ENCODE measurements at regions not wholly inside any gene's neighbourhood (a gene's known extent, or its start where the extent isn't known, plus 50 kb on each side); places are given as distances from the start of the nearest gene placed in this dataset.

DNA sequence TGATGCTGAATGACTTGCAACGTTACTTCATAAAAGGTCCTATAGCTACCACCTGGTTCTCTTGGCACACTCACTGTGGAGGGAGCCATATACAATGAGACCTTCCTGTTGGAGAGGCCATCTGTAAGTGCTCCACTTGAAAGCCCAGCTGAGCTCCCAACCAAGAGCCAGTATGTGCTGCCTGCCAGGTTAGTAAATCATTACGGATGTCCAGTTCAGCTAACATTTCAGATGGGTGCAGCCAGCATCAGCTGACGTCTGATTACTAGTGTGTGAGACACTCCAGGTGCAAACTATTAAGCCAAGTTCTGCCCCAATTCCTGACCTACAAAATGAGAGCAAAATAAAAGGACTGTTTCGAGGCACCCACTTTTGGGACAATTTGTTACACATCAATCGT is 274.4 kb upstream of the ROBO2 start:
- no peak overlapping the region for H3K27ac ChIP-seq

DNA sequence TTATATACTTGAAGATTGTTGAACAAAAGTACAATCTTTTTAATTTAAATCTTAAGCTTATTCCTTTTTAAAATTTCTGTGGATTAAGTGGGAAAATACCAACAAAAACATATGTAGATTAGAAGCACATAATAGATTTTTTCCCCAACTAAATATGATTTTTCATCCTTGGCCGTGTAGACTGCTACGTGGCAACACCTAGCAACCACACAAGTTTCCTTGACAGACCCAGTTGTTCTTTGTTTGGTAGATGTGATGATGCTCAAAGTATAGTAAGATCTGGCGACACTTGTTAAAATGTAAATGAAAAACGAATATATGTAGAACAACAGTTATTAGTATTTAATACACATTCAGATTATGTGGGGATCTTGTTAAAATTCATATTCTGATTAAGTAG is 271.0 kb upstream of the ROBO2 start:
- Histone ChIP-seq H3K4me3 (no peak overlapping the region), H3K36me3 (ENCODE audit: low read depth, missing control alignments) (no peaks in the 10 kb centered on the region), H3K4me1 (no peaks in the 10 kb centered on the region), H3K9me3 (no peaks in the 10 kb centered on the region), H3K27me3 (no peaks in the 10 kb centered on the region), H3K27ac (no peak overlapping the region)
- intact Hi-C loops (cut with DNase I; ENCODE audit: low total_unique reads): no loop called here
- TF ChIP-seq POLR2A (IDR thresholded peaks at IDR 0.05): no peak
- TF ChIP-seq, protein P1, sequence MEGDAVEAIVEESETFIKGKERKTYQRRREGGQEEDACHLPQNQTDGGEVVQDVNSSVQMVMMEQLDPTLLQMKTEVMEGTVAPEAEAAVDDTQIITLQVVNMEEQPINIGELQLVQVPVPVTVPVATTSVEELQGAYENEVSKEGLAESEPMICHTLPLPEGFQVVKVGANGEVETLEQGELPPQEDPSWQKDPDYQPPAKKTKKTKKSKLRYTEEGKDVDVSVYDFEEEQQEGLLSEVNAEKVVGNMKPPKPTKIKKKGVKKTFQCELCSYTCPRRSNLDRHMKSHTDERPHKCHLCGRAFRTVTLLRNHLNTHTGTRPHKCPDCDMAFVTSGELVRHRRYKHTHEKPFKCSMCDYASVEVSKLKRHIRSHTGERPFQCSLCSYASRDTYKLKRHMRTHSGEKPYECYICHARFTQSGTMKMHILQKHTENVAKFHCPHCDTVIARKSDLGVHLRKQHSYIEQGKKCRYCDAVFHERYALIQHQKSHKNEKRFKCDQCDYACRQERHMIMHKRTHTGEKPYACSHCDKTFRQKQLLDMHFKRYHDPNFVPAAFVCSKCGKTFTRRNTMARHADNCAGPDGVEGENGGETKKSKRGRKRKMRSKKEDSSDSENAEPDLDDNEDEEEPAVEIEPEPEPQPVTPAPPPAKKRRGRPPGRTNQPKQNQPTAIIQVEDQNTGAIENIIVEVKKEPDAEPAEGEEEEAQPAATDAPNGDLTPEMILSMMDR (IDR thresholded peaks at IDR 0.05): no peak
- no peak for DNase-seq
- whole genome bisulfite sequencing, 2 donors: 91 to 93% methylated on average over 4 of the region's 4 CpGs

More for the DNA sequence above, 274.4 kb upstream of the ROBO2 start:
- WGBS, 2 donors: 68 to 78% methylated on average over 5 of the region's 5 CpGs
- TF ChIP-seq POLR2A (IDR thresholded peaks at IDR 0.05): no peak
- TF ChIP-seq, protein P1 (IDR thresholded peaks at IDR 0.05): no peak
- Histone ChIP-seq H3K4me1 (no peaks in the 10 kb centered on the region), H3K4me3 (no peak overlapping the region), H3K36me3 (ENCODE audit: low read depth, missing control alignments) (no peaks in the 10 kb centered on the region), H3K9me3 (no peaks in the 10 kb centered on the region), H3K27me3 (no peaks in the 10 kb centered on the region)
- intact Hi-C loops (cut with DNase I; ENCODE audit: low total_unique reads): no loop called here
- no peak for DNase-seq

DNA sequence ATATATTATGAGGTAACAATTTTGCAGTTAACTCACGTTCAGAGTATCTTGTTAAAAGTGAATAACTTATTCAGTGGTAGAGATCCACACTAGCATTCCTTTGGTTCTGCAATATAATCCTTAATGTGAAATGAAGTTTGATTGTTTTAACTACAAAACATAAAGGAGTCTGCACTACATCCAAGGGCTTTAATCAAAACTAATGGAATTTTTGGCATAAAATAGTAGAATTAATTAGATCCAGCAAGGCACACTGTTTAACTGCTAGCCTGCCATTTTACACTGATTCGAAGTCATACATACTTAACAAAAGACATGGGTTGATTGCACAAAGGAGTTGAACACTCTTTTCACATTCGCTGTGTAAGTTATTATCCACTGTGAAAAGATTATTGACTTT is 263.0 kb upstream of the ROBO2 start:
- Histone ChIP-seq H3K9me3 (no peaks in the 10 kb centered on the region), H3K36me3 (ENCODE audit: low read depth, missing control alignments) (no peaks in the 10 kb centered on the region), H3K4me3 (no peak overlapping the region), H3K27me3 (no peaks in the 10 kb centered on the region), H3K4me1 (no peaks in the 10 kb centered on the region), H3K27ac (no peak overlapping the region)
- no peak for DNase-seq
- intact Hi-C loops (cut with DNase I; ENCODE audit: low total_unique reads): no loop called here
- TF ChIP-seq, protein P1 (IDR thresholded peaks at IDR 0.05): no peak
- TF ChIP-seq POLR2A (IDR thresholded peaks at IDR 0.05): no peak
- 50 to 60% methylated on average over 3 of the region's 3 CpGs for WGBS, 2 donors

DNA sequence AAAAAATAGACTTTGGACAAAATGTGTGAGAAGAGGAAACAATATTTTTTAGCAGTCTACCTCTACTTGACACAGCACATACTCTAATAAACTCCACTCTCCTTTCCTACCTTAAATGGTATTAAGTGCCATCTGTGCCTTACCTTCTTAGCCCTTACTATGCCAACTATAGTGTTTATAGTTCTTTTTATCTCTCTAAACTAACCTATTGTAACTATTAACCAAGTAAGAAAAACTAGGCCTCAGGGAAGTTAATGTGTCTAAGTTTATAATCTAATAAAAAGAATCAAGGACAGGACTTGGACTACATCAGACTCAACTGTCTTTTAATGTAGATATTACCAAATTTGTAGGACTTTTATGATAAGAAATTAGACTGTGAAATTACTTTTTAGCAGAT is 251.7 kb upstream of the ROBO2 start:
- no peak for DNase-seq
- no peaks in the 10 kb centered on the region for H3K4me1 ChIP-seq
- no peaks in the 10 kb centered on the region for H3K9me3 ChIP-seq
- H3K27me3 ChIP-seq: no peaks in the 10 kb centered on the region
- H3K36me3 ChIP-seq (ENCODE audit: low read depth, missing control alignments): no peaks in the 10 kb centered on the region
- H3K4me3 ChIP-seq: no peak overlapping the region
- intact Hi-C loops (cut with DNase I; ENCODE audit: low total_unique reads): no loop called here
- TF ChIP-seq, protein P1 (IDR thresholded peaks at IDR 0.05): no peak
- TF ChIP-seq POLR2A (IDR thresholded peaks at IDR 0.05): no peak
- H3K27ac ChIP-seq: no peak overlapping the region

DNA sequence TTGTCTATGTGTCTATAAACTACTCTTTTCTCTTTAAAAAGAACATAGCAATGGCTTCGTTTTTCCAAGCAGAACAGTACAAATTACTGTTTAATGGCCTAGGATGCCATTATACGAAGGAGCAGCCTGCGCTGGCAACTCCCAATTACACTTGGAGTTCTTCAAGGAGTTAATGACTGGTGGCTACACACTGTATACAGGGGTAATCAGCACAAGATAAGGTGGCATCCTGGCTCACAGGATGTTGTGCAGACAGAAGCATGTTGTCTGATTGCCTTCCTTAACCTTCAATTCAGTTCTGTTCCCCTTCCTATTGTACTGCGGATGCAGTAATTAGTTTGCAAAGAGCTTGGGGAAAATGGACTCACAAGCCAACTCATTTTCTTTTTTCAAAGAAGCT is 250.7 kb upstream of the ROBO2 start:
- no peaks in the 10 kb centered on the region for H3K4me1 ChIP-seq
- no peak overlapping the region for H3K27ac ChIP-seq
- H3K4me3 ChIP-seq: no peak overlapping the region
- WGBS, 2 donors: 39 to 48% methylated on average over 4 of the region's 4 CpGs
- no peaks in the 10 kb centered on the region for H3K9me3 ChIP-seq
- no peak for DNase-seq
- no peaks in the 10 kb centered on the region for H3K27me3 ChIP-seq
- intact Hi-C loops (cut with DNase I; ENCODE audit: low total_unique reads): no loop called here
- no peaks in the 10 kb centered on the region for H3K36me3 ChIP-seq (ENCODE audit: low read depth, missing control alignments)
- no peak for TF ChIP-seq POLR2A (IDR thresholded peaks at IDR 0.05)
- TF ChIP-seq, protein P1 (IDR thresholded peaks at IDR 0.05): no peak

Data from testis (tissue), 2 donors.